ENCODE measurements at regions not wholly inside any gene's neighbourhood (a gene's known extent, or its start where the extent isn't known, plus 50 kb on each side); places are given as distances from the start of the nearest gene placed in this dataset.
"Not testable (repeated sequence)": the region's sequence is repeated elsewhere in the genome, so short reads cannot be mapped to it uniquely, and the experiment has no call there.

DNA sequence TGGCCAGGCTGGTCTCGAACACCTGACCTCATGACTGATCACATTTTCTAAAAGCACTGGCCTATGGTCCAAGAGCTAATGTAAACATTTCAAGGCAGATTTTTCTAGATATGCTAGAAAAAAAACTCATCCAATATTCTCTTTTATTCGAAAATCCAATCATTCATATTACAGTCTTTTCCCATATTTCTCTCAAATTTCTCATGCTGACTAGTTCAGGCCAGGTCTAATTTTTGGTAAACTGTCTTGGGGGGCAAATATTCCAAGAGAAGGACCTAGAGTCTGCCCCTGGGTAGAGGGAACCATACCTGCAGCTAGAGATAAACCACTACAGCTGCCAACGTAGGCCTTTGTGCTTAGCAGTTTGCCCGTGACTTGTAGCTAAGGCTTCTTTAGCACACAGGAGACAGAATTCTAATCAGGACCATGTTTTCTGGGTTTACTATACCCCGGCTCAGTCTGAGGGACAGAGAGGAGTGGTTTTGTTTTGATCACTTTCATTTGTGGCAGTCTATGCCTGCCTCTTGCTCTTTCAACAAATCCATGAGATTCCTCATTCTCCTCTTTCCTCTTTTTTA is 71.8 kb upstream of the CITED2 start:
- no peaks in the 10 kb centered on the region for H3K27me3 ChIP-seq
- TF ChIP-seq CTCF (IDR thresholded peaks at IDR 0.05) (no peak), POLR2A (IDR thresholded peaks at IDR 0.05) (no peak)
- DNase-seq = no peak
- no peaks in the 10 kb centered on the region for H3K9me3 ChIP-seq
- H3K4me1 ChIP-seq = no peaks in the 10 kb centered on the region
- no peak overlapping the region for H3K4me3 ChIP-seq
- no peak overlapping the region for H3K27ac ChIP-seq
- H3K36me3 ChIP-seq = no peaks in the 10 kb centered on the region

- not testable (repeated sequence) for H3K27ac ChIP-seq, H3K27me3 ChIP-seq, H3K4me3 ChIP-seq, H3K36me3 ChIP-seq, DNase-seq, H3K4me1 ChIP-seq, H3K9me3 ChIP-seq
Observed at GRCh38 chr6:139444273-139444787, 69.9 kb upstream of the CITED2 start.

GRCh38 chr6:139443231-139444112 is 69.0 kb upstream of the CITED2 start:
- Histone ChIP-seq H3K27me3 (no peaks in the 10 kb centered on the region), H3K27ac (no peak overlapping the region)

DNA sequence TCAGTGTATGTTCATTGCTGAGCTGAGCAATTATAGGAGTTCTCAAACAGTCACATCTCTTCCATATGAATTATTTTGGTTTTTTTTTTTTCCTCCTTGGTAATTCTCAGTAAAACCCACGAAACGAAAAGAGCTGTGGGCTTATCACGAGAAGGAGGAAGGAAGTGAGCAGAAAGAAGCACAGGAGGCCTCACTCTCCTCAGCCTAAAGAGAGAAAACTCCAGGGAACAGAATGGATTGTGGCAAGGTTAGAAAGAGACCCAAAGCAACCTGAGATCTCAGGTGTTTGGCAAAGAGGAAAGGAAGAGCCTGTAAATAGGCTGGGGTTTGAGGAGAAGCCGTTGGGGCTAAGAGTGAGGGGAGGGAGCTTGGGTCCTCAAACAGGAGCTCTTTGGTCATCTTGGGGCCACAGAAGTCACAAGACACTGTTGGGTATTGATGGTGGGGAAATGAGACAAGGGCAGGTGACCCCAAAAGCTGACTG is 67.8 kb upstream of the CITED2 start:
- H3K4me1 ChIP-seq = no peaks in the 10 kb centered on the region

More at GRCh38 chr6:139443231-139444112, 69.0 kb upstream of the CITED2 start:
- DNase-seq = no peak
- no peak for TF ChIP-seq CTCF (IDR thresholded peaks at IDR 0.05)
- TF ChIP-seq POLR2A (IDR thresholded peaks at IDR 0.05) = no peak
- Histone ChIP-seq H3K4me3 (no peak overlapping the region), H3K9me3 (no peaks in the 10 kb centered on the region), H3K36me3 (no peaks in the 10 kb centered on the region), H3K4me1 (no peaks in the 10 kb centered on the region)

DNA sequence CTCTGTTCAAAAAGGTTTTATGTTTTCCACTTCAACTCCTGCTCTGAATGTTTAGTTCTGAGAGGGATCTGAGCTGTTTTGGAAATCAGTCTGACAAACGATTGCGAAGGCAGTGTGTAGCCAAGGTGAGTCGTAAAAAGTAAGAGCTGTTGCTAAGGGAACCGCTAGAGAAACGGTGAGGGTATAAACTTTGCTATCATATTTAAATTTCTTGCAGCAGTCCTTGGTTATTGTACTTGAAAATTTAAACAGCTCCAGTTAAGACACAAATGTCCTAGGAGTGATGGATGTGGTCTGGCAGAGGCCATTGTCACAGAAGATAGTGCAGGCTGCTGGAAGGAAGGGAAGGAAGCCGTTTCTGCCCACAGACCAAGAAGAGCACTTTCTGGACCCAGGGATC is 64.9 kb upstream of the CITED2 start:
- TF ChIP-seq CTCF (IDR thresholded peaks at IDR 0.05) = no peak
- TF ChIP-seq POLR2A (IDR thresholded peaks at IDR 0.05) = no peak
- no peak for DNase-seq
- Histone ChIP-seq H3K9me3 (no peaks in the 10 kb centered on the region), H3K4me1 (no peaks in the 10 kb centered on the region), H3K27ac (no peak overlapping the region), H3K27me3 (no peaks in the 10 kb centered on the region), H3K36me3 (no peaks in the 10 kb centered on the region), H3K4me3 (no peak overlapping the region)

More for the DNA sequence above, 67.8 kb upstream of the CITED2 start:
- Histone ChIP-seq H3K27ac (no peak overlapping the region), H3K4me3 (no peak overlapping the region), H3K36me3 (no peaks in the 10 kb centered on the region), H3K27me3 (no peaks in the 10 kb centered on the region), H3K9me3 (no peaks in the 10 kb centered on the region)
- no peak for TF ChIP-seq POLR2A (IDR thresholded peaks at IDR 0.05)
- no peak for TF ChIP-seq CTCF (IDR thresholded peaks at IDR 0.05)
- DNase-seq = no peak

GRCh38 chr6:139438775-139439174 is 64.3 kb upstream of the CITED2 start:
- Histone ChIP-seq H3K27ac (no peak overlapping the region), H3K27me3 (no peaks in the 10 kb centered on the region), H3K9me3 (no peaks in the 10 kb centered on the region), H3K4me3 (no peak overlapping the region), H3K36me3 (no peaks in the 10 kb centered on the region), H3K4me1 (no peaks in the 10 kb centered on the region)
- TF ChIP-seq CTCF (IDR thresholded peaks at IDR 0.05) (no peak), POLR2A (IDR thresholded peaks at IDR 0.05) (no peak)
- DNase-seq = no peak

All from Peyer's patch (tissue), 4 donors.